ENCODE measurements at regions not wholly inside any gene's neighbourhood (a gene's known extent, or its start where the extent isn't known, plus 50 kb on each side); places are given as distances from the start of the nearest gene placed in this dataset.

DNA sequence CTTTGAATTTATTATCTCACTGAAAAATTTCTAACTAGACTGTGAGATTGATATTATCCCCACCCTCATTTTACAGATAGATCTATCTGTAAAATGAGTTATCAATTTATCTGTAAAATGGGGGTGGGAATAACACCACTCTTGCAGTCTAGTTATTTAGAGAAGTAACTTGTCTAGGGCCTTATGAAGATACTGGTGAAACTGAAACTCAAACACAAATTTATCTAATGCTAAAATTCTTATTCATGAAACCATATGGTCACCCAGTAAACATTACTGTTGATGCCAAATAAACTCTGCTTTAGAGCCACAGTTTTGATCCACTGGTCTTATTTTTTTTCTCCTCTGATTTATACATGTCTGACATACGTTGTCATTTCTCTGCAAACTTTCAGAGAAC, 52.1 kb upstream of the SMIM36 start (continued):
- TF ChIP-seq FOXA2 (IDR thresholded peaks at IDR 0.05), result no peak

DNA sequence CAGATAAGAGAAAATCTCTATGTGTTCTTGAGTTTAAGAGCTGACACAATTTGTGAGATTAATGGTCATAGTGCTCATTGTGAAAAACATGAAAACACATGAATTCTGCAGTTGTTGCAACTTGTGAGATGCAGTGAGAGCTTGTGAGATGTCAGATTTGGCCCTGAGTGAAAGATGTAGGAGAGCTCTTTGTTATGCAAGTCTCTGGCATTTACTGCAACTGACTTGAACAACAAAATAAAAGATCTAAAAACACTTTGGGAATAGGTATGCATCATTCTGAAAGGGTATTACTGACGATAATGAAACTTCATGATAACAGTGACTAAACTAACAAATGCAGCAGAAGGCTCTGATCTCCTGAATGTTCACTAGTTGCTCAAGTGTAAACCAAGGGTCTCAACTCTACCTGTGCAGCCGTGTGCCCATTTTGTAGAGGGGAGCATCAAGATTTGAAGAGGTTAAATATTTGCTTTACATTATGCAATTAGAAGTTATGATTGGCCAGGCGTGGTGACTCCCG, 50.8 kb upstream of the SMIM36 start:
- H3K9me3 ChIP-seq (ENCODE audit: control insufficient read depth in 4 of 4, low read length in 3 of 4), result no peaks in the 10 kb centered on the region
- no peaks in the 10 kb centered on the region for H3K36me3 ChIP-seq (ENCODE audit: control insufficient read depth in 4 of 4, insufficient read depth in 3 of 4, low read depth in 1 of 4, low read length in 3 of 4)
- TF ChIP-seq, protein P1, sequence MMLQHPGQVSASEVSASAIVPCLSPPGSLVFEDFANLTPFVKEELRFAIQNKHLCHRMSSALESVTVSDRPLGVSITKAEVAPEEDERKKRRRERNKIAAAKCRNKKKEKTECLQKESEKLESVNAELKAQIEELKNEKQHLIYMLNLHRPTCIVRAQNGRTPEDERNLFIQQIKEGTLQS (IDR thresholded peaks at IDR 0.05), result no peak
- no peak for TF ChIP-seq TAF1 (conservative IDR thresholded peaks at IDR 0.05)
- TF ChIP-seq GABPA (IDR thresholded peaks at IDR 0.05 in 1 of 2, conservative IDR thresholded peaks at IDR 0.05 in 1 of 2), result no peak
- TF ChIP-seq FOXA2 (IDR thresholded peaks at IDR 0.05), result no peak
- TF ChIP-seq HNF4A (conservative IDR thresholded peaks at IDR 0.05), result no peak
- TF ChIP-seq SP1 (IDR thresholded peaks at IDR 0.05), result no peak
- TF ChIP-seq RAD21 (IDR thresholded peaks at IDR 0.05), result no peak
- TF ChIP-seq, protein P2, sequence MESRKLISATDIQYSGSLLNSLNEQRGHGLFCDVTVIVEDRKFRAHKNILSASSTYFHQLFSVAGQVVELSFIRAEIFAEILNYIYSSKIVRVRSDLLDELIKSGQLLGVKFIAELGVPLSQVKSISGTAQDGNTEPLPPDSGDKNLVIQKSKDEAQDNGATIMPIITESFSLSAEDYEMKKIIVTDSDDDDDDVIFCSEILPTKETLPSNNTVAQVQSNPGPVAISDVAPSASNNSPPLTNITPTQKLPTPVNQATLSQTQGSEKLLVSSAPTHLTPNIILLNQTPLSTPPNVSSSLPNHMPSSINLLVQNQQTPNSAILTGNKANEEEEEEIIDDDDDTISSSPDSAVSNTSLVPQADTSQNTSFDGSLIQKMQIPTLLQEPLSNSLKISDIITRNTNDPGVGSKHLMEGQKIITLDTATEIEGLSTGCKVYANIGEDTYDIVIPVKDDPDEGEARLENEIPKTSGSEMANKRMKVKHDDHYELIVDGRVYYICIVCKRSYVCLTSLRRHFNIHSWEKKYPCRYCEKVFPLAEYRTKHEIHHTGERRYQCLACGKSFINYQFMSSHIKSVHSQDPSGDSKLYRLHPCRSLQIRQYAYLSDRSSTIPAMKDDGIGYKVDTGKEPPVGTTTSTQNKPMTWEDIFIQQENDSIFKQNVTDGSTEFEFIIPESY (IDR thresholded peaks at IDR 0.05), result no peak
- no peak for TF ChIP-seq YY1 (IDR thresholded peaks at IDR 0.05)
- TF ChIP-seq, protein P3, sequence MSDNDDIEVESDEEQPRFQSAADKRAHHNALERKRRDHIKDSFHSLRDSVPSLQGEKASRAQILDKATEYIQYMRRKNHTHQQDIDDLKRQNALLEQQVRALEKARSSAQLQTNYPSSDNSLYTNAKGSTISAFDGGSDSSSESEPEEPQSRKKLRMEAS (IDR thresholded peaks at IDR 0.05), result no peak
- no peak for TF ChIP-seq FOXA1 (IDR thresholded peaks at IDR 0.05)
- TF ChIP-seq NR2F2 (IDR thresholded peaks at IDR 0.05), result no peak
- no peak for TF ChIP-seq JUND (IDR thresholded peaks at IDR 0.05)
- TF ChIP-seq, protein P4, sequence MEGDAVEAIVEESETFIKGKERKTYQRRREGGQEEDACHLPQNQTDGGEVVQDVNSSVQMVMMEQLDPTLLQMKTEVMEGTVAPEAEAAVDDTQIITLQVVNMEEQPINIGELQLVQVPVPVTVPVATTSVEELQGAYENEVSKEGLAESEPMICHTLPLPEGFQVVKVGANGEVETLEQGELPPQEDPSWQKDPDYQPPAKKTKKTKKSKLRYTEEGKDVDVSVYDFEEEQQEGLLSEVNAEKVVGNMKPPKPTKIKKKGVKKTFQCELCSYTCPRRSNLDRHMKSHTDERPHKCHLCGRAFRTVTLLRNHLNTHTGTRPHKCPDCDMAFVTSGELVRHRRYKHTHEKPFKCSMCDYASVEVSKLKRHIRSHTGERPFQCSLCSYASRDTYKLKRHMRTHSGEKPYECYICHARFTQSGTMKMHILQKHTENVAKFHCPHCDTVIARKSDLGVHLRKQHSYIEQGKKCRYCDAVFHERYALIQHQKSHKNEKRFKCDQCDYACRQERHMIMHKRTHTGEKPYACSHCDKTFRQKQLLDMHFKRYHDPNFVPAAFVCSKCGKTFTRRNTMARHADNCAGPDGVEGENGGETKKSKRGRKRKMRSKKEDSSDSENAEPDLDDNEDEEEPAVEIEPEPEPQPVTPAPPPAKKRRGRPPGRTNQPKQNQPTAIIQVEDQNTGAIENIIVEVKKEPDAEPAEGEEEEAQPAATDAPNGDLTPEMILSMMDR (IDR thresholded peaks at IDR 0.05; ENCODE audit: low read depth, low read length, missing input control), result no peak
- TF ChIP-seq EGR1 (IDR thresholded peaks at IDR 0.05; ENCODE audit: low read depth in 2 of 2), result no peak
- TF ChIP-seq, protein P5, sequence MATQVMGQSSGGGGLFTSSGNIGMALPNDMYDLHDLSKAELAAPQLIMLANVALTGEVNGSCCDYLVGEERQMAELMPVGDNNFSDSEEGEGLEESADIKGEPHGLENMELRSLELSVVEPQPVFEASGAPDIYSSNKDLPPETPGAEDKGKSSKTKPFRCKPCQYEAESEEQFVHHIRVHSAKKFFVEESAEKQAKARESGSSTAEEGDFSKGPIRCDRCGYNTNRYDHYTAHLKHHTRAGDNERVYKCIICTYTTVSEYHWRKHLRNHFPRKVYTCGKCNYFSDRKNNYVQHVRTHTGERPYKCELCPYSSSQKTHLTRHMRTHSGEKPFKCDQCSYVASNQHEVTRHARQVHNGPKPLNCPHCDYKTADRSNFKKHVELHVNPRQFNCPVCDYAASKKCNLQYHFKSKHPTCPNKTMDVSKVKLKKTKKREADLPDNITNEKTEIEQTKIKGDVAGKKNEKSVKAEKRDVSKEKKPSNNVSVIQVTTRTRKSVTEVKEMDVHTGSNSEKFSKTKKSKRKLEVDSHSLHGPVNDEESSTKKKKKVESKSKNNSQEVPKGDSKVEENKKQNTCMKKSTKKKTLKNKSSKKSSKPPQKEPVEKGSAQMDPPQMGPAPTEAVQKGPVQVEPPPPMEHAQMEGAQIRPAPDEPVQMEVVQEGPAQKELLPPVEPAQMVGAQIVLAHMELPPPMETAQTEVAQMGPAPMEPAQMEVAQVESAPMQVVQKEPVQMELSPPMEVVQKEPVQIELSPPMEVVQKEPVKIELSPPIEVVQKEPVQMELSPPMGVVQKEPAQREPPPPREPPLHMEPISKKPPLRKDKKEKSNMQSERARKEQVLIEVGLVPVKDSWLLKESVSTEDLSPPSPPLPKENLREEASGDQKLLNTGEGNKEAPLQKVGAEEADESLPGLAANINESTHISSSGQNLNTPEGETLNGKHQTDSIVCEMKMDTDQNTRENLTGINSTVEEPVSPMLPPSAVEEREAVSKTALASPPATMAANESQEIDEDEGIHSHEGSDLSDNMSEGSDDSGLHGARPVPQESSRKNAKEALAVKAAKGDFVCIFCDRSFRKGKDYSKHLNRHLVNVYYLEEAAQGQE (IDR thresholded peaks at IDR 0.05), result no peak
- no peak overlapping the region for H3K4me3 ChIP-seq (ENCODE audit: low read depth in 1 of 3, low read length in 3 of 3)
- H3K9ac ChIP-seq (ENCODE audit: low read depth in 1 of 2, low read length in 2 of 2), result no peak overlapping the region
- peaks cover 0 to 2% (median under 1%) of the 10 kb centered on the region in 4 donors for H3K4me1 ChIP-seq (ENCODE audit: control insufficient read depth in 4 of 4, insufficient read depth in 4 of 4, low read length in 3 of 4)
- no peak overlapping the region for H3K27ac ChIP-seq (ENCODE audit: low read depth in 1 of 2, low read length in 2 of 2)
- H3K27me3 ChIP-seq (ENCODE audit: control insufficient read depth in 4 of 4, insufficient read depth in 4 of 4, low read length in 3 of 4), result no peaks in the 10 kb centered on the region
- DNase-seq (ENCODE audit: low spot score), result no peak
- 88% methylated on average over 4 of the region's 4 CpGs for WGBS

All from liver (tissue), 8 donors.